Fibroblast of lung (primary cell): ENCODE measurements at regions not wholly inside any gene's neighbourhood (a gene's known extent, or its start where the extent isn't known, plus 50 kb on each side); places are given as distances from the start of the nearest gene placed in this dataset.
A peak's percentile ranks its signal among the peaks of the same experiment; 100 is the strongest.

Experiments used
- CTCF ChIP-seq, 2 donors: IDR thresholded peaks in 1 of 2; conservative IDR thresholded peaks in 1 of 2; 1 replicate in 1 of 2; 2 replicates in 1 of 2; pipeline ENCODE4 v1.5.1; 2011 to 2012; ENCODE audit warnings: low read length in 2 of 2, control low read depth in 1 of 2, inconsistent platforms in 1 of 2, low read depth in 1 of 2, mild to moderate bottlenecking in 1 of 2
- EZH2 ChIP-seq: IDR thresholded peaks from 2 replicates; pipeline ENCODE4 v1.5.1; 2012; ENCODE audit warnings: low read length, control low read depth, mild to moderate bottlenecking; ENCODE audit errors: missing control alignments

- peak in 1 of 2 donors; percentile 5 for TF ChIP-seq CTCF (conservative IDR thresholded peaks at IDR 0.05 in 1 of 2, IDR thresholded peaks at IDR 0.05 in 1 of 2; ENCODE audit: low read depth in 1 of 2, low read length in 2 of 2)
- no peak for TF ChIP-seq EZH2
Observed at GRCh38 chr13:59176775-59177174, 987.0 kb downstream of the DIAPH3 start.
